GM23338 (cell line): ENCODE measurements at regions not wholly inside any gene's neighbourhood (a gene's known extent, or its start where the extent isn't known, plus 50 kb on each side); places are given as distances from the start of the nearest gene placed in this dataset.

Source experiments
- ATAC-seq: fragments of 200-7000 bp; cut with Tn5 transposase; 3 replicates; pipeline ENCODE4 v1.9.1; 2020
- DNase-seq: peaks from one replicate; pipeline ENCODE4 v3.0.0-alpha.2; 2015; ENCODE audit warnings: low spot score
- H2AFZ ChIP-seq: fragments of 200-600 bp; sonication (generic); 2 replicates; pipeline ENCODE4 v1.8.0; 2016; ENCODE audit warnings: antibody characterized with exemption, mild to moderate bottlenecking, moderate library complexity
- H3F3A ChIP-seq: fragments of 200-600 bp; sonication (generic); replicated peaks from 2 replicates; pipeline ENCODE4 v1.8.0; 2017; ENCODE audit warnings: antibody characterized with exemption, mixed run types, low read depth
- H3K27ac ChIP-seq: fragments of 200-600 bp; sonication (generic); 2 replicates; pipeline ENCODE4 v1.6.1; 2016; ENCODE audit warnings: low read depth
- H3K27me3 ChIP-seq: fragments of 200-600 bp; sonication (generic); 2 replicates; pipeline ENCODE4 v1.8.0; 2016; ENCODE audit warnings: mild to moderate bottlenecking, mixed run types, moderate library complexity; ENCODE audit not compliant: insufficient read depth
- H3K36me3 ChIP-seq: fragments of 200-600 bp; sonication (generic); 2 replicates; pipeline ENCODE4 v1.8.0; 2016; ENCODE audit warnings: mild to moderate bottlenecking; ENCODE audit not compliant: insufficient read depth
- H3K4me1 ChIP-seq: fragments of 200-600 bp; sonication (generic); 2 replicates; pipeline ENCODE4 v1.8.0; 2016; ENCODE audit warnings: mild to moderate bottlenecking, moderate library complexity; ENCODE audit not compliant: insufficient read depth
- H3K4me2 ChIP-seq: fragments of 200-600 bp; sonication (generic); 2 replicates; pipeline ENCODE4 v1.7.1; 2017; ENCODE audit warnings: mixed run types
- H3K4me3 ChIP-seq: fragments of 200-600 bp; sonication (generic); 2 replicates; pipeline ENCODE4 v1.6.1; 2016; ENCODE audit warnings: mixed run types
- H3K79me2 ChIP-seq: fragments of 200-600 bp; sonication (generic); replicated peaks from 2 replicates; pipeline ENCODE4 v1.8.0; 2017; ENCODE audit warnings: mild to moderate bottlenecking; ENCODE audit not compliant: insufficient read depth
- H3K9me2 ChIP-seq: fragments of 200-600 bp; sonication (generic); 2 replicates; pipeline ENCODE4 v1.8.0; 2017; ENCODE audit not compliant: insufficient read depth
- H4K20me1 ChIP-seq: fragments of 200-600 bp; sonication (generic); replicated peaks from 2 replicates; pipeline ENCODE4 v1.8.0; 2017; ENCODE audit warnings: mild to moderate bottlenecking; ENCODE audit not compliant: insufficient read depth
- H3K27ac Mint-ChIP-seq: 2 replicates; pipeline ENCODE4 v1.8.0; 2020; ENCODE audit warnings: inconsistent platforms, mild to moderate bottlenecking, moderate library complexity, mixed read lengths
- H3K27me3 Mint-ChIP-seq: 3 replicates; pipeline ENCODE4 v1.8.0; 2022; ENCODE audit warnings: low read depth, mild to moderate bottlenecking, moderate library complexity, mixed read lengths, inconsistent platforms; ENCODE audit not compliant: insufficient read depth, poor library complexity
- H3K36me3 Mint-ChIP-seq: 3 replicates; pipeline ENCODE4 v1.8.0; 2021; ENCODE audit warnings: low read depth, mild to moderate bottlenecking, inconsistent platforms, moderate library complexity, mixed read lengths
- H3K4me1 Mint-ChIP-seq: 3 replicates; pipeline ENCODE4 v1.8.0; 2020; ENCODE audit warnings: mild to moderate bottlenecking, inconsistent platforms, mixed read lengths
- H3K4me3 Mint-ChIP-seq: 3 replicates; pipeline ENCODE4 v1.8.0; 2021; ENCODE audit warnings: moderate library complexity, mild to moderate bottlenecking, inconsistent platforms, mixed read lengths
- H3K9me3 Mint-ChIP-seq: 3 replicates; pipeline ENCODE4 v1.8.0; 2020; ENCODE audit warnings: moderate library complexity, mild to moderate bottlenecking, inconsistent platforms, mixed read lengths
- CREB1 ChIP-seq: fragments of 250-450 bp; sonication (Bioruptor Pico); IDR thresholded peaks from 2 replicates; pipeline ENCODE4 v1.5.0; 2020; ENCODE audit warnings: low read depth, mild to moderate bottlenecking, moderate library complexity
- EZH2phosphoT487 ChIP-seq: fragments of 200-600 bp; sonication (generic); IDR thresholded peaks from one replicate; pipeline ENCODE4 v1.8.1; 2018; ENCODE audit warnings: antibody characterized with exemption; ENCODE audit not compliant: unreplicated experiment
- JUNB ChIP-seq: IDR thresholded peaks from one replicate; pipeline ENCODE4 v1.6.1; 2016; ENCODE audit warnings: antibody characterized with exemption; ENCODE audit not compliant: unreplicated experiment
- POLR2AphosphoS5 ChIP-seq: IDR thresholded peaks from 2 replicates; pipeline ENCODE4 v1.6.1; 2016; ENCODE audit warnings: antibody characterized with exemption, low read depth
- REST ChIP-seq: IDR thresholded peaks from one replicate; pipeline ENCODE4 v1.6.1; 2018; ENCODE audit warnings: antibody characterized with exemption; ENCODE audit not compliant: unreplicated experiment
- ZNF114 ChIP-seq: fragments of 250-450 bp; sonication (Bioruptor Pico); IDR thresholded peaks from 2 replicates; pipeline ENCODE4 v1.5.0; 2020; ENCODE audit warnings: mild to moderate bottlenecking, moderate library complexity
- ZNF331 ChIP-seq: fragments of 250-450 bp; sonication (Bioruptor Pico); IDR thresholded peaks from 2 replicates; pipeline ENCODE4 v1.5.0; 2020; ENCODE audit warnings: low read depth, mild to moderate bottlenecking, moderate library complexity
- TF ChIP-seq, protein P1 (sequence below): IDR thresholded peaks from 2 replicates; pipeline ENCODE4 v1.6.1; 2016; ENCODE audit warnings: antibody characterized with exemption
- TF ChIP-seq, protein P2 (sequence below): fragments of 250-450 bp; sonication (Bioruptor Pico); IDR thresholded peaks from 2 replicates; pipeline ENCODE4 v1.5.0; 2020; ENCODE audit warnings: mild to moderate bottlenecking, moderate library complexity

GRCh38 chr14:58702441-58703160 lies 64.8 kb downstream of the DACT1 start:
- Histone ChIP-seq H3K4me2 (no peak overlapping the region), H3K36me3 (no peaks in the 10 kb centered on the region), H2AFZ (no peak overlapping the region), H3K27me3 (no peaks in the 10 kb centered on the region), H3K27ac (no peak overlapping the region), H3K79me2 (no peaks in the 10 kb centered on the region), H3K9me2 (0 out of 2 replicates have a peak, but pooled peaks cover 5% of the 10 kb centered on the region), H3F3A (no peaks in the 10 kb centered on the region), H3K4me1 (peaks cover 10% of the 10 kb centered on the region), H4K20me1 (no peaks in the 10 kb centered on the region), H3K4me3 (no peak overlapping the region)
- Mint-ChIP-seq H3K4me1 (peaks cover 12% of the 10 kb centered on the region; the same call in 2 of the 3 replicates), H3K9me3 (no peaks in the 10 kb centered on the region), H3K27me3 (no peaks in the 10 kb centered on the region), H3K27ac (no peak overlapping the region), H3K36me3 (no peaks in the 10 kb centered on the region), H3K4me3 (no peak overlapping the region)
- DNase-seq (no peak), ATAC-seq (no peak)
- TF ChIP-seq ZNF331 (CRISPR knock-in tag) (no peak), JUNB (no peak), POLR2AphosphoS5 (no peak), EZH2phosphoT487 (no peak), REST (no peak), ZNF114 (CRISPR knock-in tag) (no peak), CREB1 (CRISPR knock-in tag) (no peak)
- TF ChIP-seq, protein P1, sequence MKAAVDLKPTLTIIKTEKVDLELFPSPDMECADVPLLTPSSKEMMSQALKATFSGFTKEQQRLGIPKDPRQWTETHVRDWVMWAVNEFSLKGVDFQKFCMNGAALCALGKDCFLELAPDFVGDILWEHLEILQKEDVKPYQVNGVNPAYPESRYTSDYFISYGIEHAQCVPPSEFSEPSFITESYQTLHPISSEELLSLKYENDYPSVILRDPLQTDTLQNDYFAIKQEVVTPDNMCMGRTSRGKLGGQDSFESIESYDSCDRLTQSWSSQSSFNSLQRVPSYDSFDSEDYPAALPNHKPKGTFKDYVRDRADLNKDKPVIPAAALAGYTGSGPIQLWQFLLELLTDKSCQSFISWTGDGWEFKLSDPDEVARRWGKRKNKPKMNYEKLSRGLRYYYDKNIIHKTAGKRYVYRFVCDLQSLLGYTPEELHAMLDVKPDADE = no peak
- TF ChIP-seq, protein P2, sequence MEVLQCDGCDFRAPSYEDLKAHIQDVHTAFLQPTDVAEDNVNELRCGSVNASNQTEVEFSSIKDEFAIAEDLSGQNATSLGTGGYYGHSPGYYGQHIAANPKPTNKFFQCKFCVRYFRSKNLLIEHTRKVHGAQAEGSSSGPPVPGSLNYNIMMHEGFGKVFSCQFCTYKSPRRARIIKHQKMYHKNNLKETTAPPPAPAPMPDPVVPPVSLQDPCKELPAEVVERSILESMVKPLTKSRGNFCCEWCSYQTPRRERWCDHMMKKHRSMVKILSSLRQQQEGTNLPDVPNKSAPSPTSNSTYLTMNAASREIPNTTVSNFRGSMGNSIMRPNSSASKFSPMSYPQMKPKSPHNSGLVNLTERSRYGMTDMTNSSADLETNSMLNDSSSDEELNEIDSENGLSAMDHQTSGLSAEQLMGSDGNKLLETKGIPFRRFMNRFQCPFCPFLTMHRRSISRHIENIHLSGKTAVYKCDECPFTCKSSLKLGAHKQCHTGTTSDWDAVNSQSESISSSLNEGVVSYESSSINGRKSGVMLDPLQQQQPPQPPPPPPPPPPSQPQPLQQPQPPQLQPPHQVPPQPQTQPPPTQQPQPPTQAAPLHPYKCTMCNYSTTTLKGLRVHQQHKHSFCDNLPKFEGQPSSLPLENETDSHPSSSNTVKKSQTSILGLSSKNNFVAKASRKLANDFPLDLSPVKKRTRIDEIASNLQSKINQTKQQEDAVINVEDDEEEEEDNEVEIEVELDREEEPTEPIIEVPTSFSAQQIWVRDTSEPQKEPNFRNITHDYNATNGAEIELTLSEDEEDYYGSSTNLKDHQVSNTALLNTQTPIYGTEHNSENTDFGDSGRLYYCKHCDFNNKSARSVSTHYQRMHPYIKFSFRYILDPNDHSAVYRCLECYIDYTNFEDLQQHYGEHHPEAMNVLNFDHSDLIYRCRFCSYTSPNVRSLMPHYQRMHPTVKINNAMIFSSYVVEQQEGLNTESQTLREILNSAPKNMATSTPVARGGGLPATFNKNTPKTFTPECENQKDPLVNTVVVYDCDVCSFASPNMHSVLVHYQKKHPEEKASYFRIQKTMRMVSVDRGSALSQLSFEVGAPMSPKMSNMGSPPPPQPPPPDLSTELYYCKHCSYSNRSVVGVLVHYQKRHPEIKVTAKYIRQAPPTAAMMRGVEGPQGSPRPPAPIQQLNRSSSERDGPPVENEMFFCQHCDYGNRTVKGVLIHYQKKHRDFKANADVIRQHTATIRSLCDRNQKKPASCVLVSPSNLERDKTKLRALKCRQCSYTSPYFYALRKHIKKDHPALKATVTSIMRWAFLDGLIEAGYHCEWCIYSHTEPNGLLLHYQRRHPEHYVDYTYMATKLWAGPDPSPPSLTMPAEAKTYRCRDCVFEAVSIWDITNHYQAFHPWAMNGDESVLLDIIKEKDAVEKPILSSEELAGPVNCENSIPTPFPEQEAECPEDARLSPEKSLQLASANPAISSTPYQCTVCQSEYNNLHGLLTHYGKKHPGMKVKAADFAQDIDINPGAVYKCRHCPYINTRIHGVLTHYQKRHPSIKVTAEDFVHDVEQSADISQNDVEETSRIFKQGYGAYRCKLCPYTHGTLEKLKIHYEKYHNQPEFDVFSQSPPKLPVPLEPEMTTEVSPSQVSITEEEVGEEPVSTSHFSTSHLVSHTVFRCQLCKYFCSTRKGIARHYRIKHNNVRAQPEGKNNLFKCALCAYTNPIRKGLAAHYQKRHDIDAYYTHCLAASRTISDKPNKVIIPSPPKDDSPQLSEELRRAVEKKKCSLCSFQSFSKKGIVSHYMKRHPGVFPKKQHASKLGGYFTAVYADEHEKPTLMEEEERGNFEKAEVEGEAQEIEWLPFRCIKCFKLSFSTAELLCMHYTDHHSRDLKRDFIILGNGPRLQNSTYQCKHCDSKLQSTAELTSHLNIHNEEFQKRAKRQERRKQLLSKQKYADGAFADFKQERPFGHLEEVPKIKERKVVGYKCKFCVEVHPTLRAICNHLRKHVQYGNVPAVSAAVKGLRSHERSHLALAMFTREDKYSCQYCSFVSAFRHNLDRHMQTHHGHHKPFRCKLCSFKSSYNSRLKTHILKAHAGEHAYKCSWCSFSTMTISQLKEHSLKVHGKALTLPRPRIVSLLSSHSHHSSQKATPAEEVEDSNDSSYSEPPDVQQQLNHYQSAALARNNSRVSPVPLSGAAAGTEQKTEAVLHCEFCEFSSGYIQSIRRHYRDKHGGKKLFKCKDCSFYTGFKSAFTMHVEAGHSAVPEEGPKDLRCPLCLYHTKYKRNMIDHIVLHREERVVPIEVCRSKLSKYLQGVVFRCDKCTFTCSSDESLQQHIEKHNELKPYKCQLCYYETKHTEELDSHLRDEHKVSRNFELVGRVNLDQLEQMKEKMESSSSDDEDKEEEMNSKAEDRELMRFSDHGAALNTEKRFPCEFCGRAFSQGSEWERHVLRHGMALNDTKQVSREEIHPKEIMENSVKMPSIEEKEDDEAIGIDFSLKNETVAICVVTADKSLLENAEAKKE (CRISPR knock-in tag) = no peak
